ENCODE measurements at regions not wholly inside any gene's neighbourhood (a gene's known extent, or its start where the extent isn't known, plus 50 kb on each side); places are given as distances from the start of the nearest gene placed in this dataset.

- no peaks in the 10 kb centered on the region for H3K36me3 ChIP-seq
- WGBS, 3 donors, result 42 to 54% (median 51%) methylated on average over 8 of the region's 8 CpGs
- H3K27ac ChIP-seq, result peak overlapping the region; percentile 11 to 91
- peaks cover 54% of the 10 kb centered on the region for H3K4me1 ChIP-seq (ENCODE audit: insufficient read depth)
- TF ChIP-seq CTCF (IDR thresholded peaks at IDR 0.05) (no peak), POLR2A (IDR thresholded peaks at IDR 0.05) (no peak), EP300 (IDR thresholded peaks at IDR 0.05) (no peak)
- no peak overlapping the region for H3K4me3 ChIP-seq
- DNase-seq, result peak in 2 of 5 donors; percentile 47 to 56
- intact Hi-C loops (cut with DNase I), result loop anchor here in 2 of 4 donors (5.0 kb wide), 2 partner anchors 72 to 77 kb away; no protein-coding TSS in a partner anchor
- no peaks in the 10 kb centered on the region for H3K9me3 ChIP-seq
- H3K27me3 ChIP-seq, result no peaks in the 10 kb centered on the region
Observed at GRCh38 chr12:123064885-123065619, 84.6 kb downstream of the ARL6IP4 start.

- Histone ChIP-seq H3K4me3 (no peak overlapping the region), H3K27ac (peak overlapping the region; percentile 11 to 91), H3K27me3 (no peaks in the 10 kb centered on the region), H3K36me3 (no peaks in the 10 kb centered on the region), H3K4me1 (ENCODE audit: insufficient read depth) (peaks cover 57% of the 10 kb centered on the region), H3K9me3 (no peaks in the 10 kb centered on the region)
- intact Hi-C loops (cut with DNase I), result loop anchor here in 2 of 4 donors (5.0 kb wide), 2 partner anchors 73 to 78 kb away; no protein-coding TSS in a partner anchor
- 6 to 38% (median 15%) methylated on average over 8 of the region's 8 CpGs for WGBS, 3 donors
- peak; percentile 82 to 87 (median 87) for DNase-seq
- TF ChIP-seq POLR2A (IDR thresholded peaks at IDR 0.05), result no peak
- TF ChIP-seq CTCF (IDR thresholded peaks at IDR 0.05), result no peak
- TF ChIP-seq EP300 (IDR thresholded peaks at IDR 0.05), result no peak
Observed at GRCh38 chr12:123064366-123064765, 83.9 kb downstream of the ARL6IP4 start.

GRCh38 chr12:123063535-123063934 lies 83.1 kb downstream of the ARL6IP4 start:
- DNase-seq, result no peak
- 53 to 66% (median 63%) methylated on average over 2 of the region's 2 CpGs for WGBS, 3 donors
- H3K9me3 ChIP-seq, result no peaks in the 10 kb centered on the region
- no peak overlapping the region for H3K4me3 ChIP-seq
- TF ChIP-seq POLR2A (IDR thresholded peaks at IDR 0.05) (no peak), EP300 (IDR thresholded peaks at IDR 0.05) (no peak), CTCF (IDR thresholded peaks at IDR 0.05) (no peak)
- H3K27me3 ChIP-seq, result no peaks in the 10 kb centered on the region
- H3K27ac ChIP-seq, result peak overlapping the region; percentile 11 to 91
- H3K36me3 ChIP-seq, result no peaks in the 10 kb centered on the region
- intact Hi-C loops (cut with DNase I), result loop anchor here in 2 of 4 donors (5.0 kb wide), 2 partner anchors 74 to 79 kb away; no protein-coding TSS in a partner anchor
- H3K4me1 ChIP-seq (ENCODE audit: insufficient read depth), result peaks cover 65% of the 10 kb centered on the region

- no peak for TF ChIP-seq EP300 (IDR thresholded peaks at IDR 0.05)
- Histone ChIP-seq H3K9me3 (no peaks in the 10 kb centered on the region), H3K27me3 (no peaks in the 10 kb centered on the region), H3K4me1 (ENCODE audit: insufficient read depth) (peaks cover 69% of the 10 kb centered on the region), H3K4me3 (no peak overlapping the region), H3K36me3 (no peaks in the 10 kb centered on the region), H3K27ac (peak overlapping the region; percentile 11 to 91)
- DNase-seq, result peak in 3 of 5 donors; percentile 67 to 74 (median 74)
- 21 to 36% (median 21%) methylated on average over 9 of the region's 9 CpGs for WGBS, 3 donors
- intact Hi-C loops (cut with DNase I), result loop anchor here in 2 of 4 donors (5.0 kb wide), 2 partner anchors 74 to 79 kb away; no protein-coding TSS in a partner anchor
Observed at GRCh38 chr12:123062681-123063486, 82.4 kb downstream of the ARL6IP4 start.

All from ovary (tissue), 7 donors.